ENCODE measurements at regions not wholly inside any gene's neighbourhood (a gene's known extent, or its start where the extent isn't known, plus 50 kb on each side); places are given as distances from the start of the nearest gene placed in this dataset.

GRCh38 chr5:165304193-165304827, 1798.9 kb downstream of the MAT2B start:
- H3K4me3 ChIP-seq, result no peak overlapping the region
- no peak overlapping the region for H3K27ac ChIP-seq

GRCh38 chr5:165305596-165305995, 1800.2 kb downstream of the MAT2B start:
- H3K4me3 ChIP-seq, result no peak overlapping the region
- no peak overlapping the region for H3K27ac ChIP-seq

GRCh38 chr5:165309446-165309845, 1804.0 kb downstream of the MAT2B start:
- no peak overlapping the region for H3K4me3 ChIP-seq

GRCh38 chr5:165310031-165310430, 1804.6 kb downstream of the MAT2B start:
- no peak overlapping the region for H3K4me3 ChIP-seq
- no peak overlapping the region for H3K27ac ChIP-seq

More at GRCh38 chr5:165309446-165309845, 1804.0 kb downstream of the MAT2B start:
- H3K27ac ChIP-seq, result no peak overlapping the region

GRCh38 chr5:165321912-165322311, 1816.5 kb downstream of the MAT2B start:
- no peak overlapping the region for H3K27ac ChIP-seq
- H3K4me3 ChIP-seq, result no peak overlapping the region

- Histone ChIP-seq H3K4me3 (no peak overlapping the region), H3K27ac (no peak overlapping the region)
Measured at GRCh38 chr5:165325221-165325620, 1819.8 kb downstream of the MAT2B start.

- Histone ChIP-seq H3K4me3 (no peak overlapping the region), H3K27ac (no peak overlapping the region)
Measured at GRCh38 chr5:165327631-165328030, 1822.2 kb downstream of the MAT2B start.

- H3K27ac ChIP-seq, result no peak overlapping the region
Measured at GRCh38 chr5:165328846-165329245, 1823.4 kb downstream of the MAT2B start.

GRCh38 chr5:165333623-165334022, 1828.2 kb downstream of the MAT2B start:
- Histone ChIP-seq H3K27ac (no peak overlapping the region), H3K4me3 (no peak overlapping the region)

More at GRCh38 chr5:165328846-165329245, 1823.4 kb downstream of the MAT2B start:
- H3K4me3 ChIP-seq, result no peak overlapping the region

GRCh38 chr5:165334201-165334600, 1828.8 kb downstream of the MAT2B start:
- Histone ChIP-seq H3K27ac (no peak overlapping the region), H3K4me3 (no peak overlapping the region)

- no peak overlapping the region for H3K4me3 ChIP-seq
- no peak overlapping the region for H3K27ac ChIP-seq
Measured at GRCh38 chr5:165349735-165350134, 1844.3 kb downstream of the MAT2B start.

GRCh38 chr5:165351342-165351741, 1845.9 kb downstream of the MAT2B start:
- Histone ChIP-seq H3K27ac (no peak overlapping the region), H3K4me3 (no peak overlapping the region)

GRCh38 chr5:165360366-165360765, 1854.9 kb downstream of the MAT2B start:
- no peak overlapping the region for H3K27ac ChIP-seq
- H3K4me3 ChIP-seq, result no peak overlapping the region

GRCh38 chr5:165360784-165361542, 1855.5 kb downstream of the MAT2B start:
- Histone ChIP-seq H3K4me3 (no peak overlapping the region), H3K27ac (no peak overlapping the region)

- H3K27ac ChIP-seq, result no peak overlapping the region
- H3K4me3 ChIP-seq, result no peak overlapping the region
Measured at GRCh38 chr5:165370233-165370632, 1864.8 kb downstream of the MAT2B start.

GRCh38 chr5:165370794-165371193, 1865.4 kb downstream of the MAT2B start:
- no peak overlapping the region for H3K27ac ChIP-seq
- no peak overlapping the region for H3K4me3 ChIP-seq

- Histone ChIP-seq H3K4me3 (no peak overlapping the region), H3K27ac (no peak overlapping the region)
Measured at GRCh38 chr5:165375201-165375600, 1869.8 kb downstream of the MAT2B start.

- no peak overlapping the region for H3K4me3 ChIP-seq
- no peak overlapping the region for H3K27ac ChIP-seq
Measured at GRCh38 chr5:165393839-165394238, 1888.4 kb downstream of the MAT2B start.

GRCh38 chr5:165397516-165397915, 1892.1 kb downstream of the MAT2B start:
- Histone ChIP-seq H3K4me3 (no peak overlapping the region), H3K27ac (no peak overlapping the region)

- Histone ChIP-seq H3K27ac (no peak overlapping the region), H3K4me3 (no peak overlapping the region)
Measured at GRCh38 chr5:165400086-165400485, 1894.7 kb downstream of the MAT2B start.

- Histone ChIP-seq H3K27ac (no peak overlapping the region), H3K4me3 (no peak overlapping the region)
Measured at GRCh38 chr5:165404917-165405316, 1899.5 kb downstream of the MAT2B start.
